ENCODE measurements at regions not wholly inside any gene's neighbourhood (a gene's known extent, or its start where the extent isn't known, plus 50 kb on each side); places are given as distances from the start of the nearest gene placed in this dataset.

DNA sequence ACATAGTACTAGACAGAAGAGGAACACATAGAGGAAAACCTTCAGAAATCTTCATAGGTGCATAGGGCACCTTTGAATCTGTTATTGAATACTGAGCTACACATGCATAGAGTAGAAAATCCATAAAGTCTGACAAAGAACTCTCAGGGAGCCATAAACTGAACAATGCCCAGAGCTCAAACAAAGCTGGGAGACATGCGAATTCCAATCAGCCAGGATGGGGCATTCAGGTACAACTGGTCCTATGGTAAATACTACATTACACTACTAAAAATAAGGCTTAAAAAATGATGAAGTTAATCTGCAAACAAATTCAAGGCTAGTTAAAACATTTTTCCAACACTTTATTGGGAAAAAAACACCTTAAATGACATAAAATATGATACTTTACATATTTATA, 259.7 kb downstream of the DIO2 start:
- Histone ChIP-seq H3K4me1 (replicated peaks) (no peaks in the 10 kb centered on the region), H3K4me3 (no peak overlapping the region), H3K27ac (peak overlapping the region in 1 of 2 donors; percentile 43), H3K36me3 (no peaks in the 10 kb centered on the region), H3K27me3 (replicated peaks; ENCODE audit: insufficient read depth) (no peaks in the 10 kb centered on the region), H3K9me3 (no peaks in the 10 kb centered on the region)
- TF ChIP-seq POLR2AphosphoS5 (IDR thresholded peaks at IDR 0.05) (peak; percentile 66), CTCF (IDR thresholded peaks at IDR 0.05) (no peak)
- DNase-seq (ENCODE audit: low spot score) = peak; percentile 62
- intact Hi-C loops (cut with DNase I) = no loop called here
- WGBS = 35% methylated on average over 1 of the region's 1 CpG

DNA sequence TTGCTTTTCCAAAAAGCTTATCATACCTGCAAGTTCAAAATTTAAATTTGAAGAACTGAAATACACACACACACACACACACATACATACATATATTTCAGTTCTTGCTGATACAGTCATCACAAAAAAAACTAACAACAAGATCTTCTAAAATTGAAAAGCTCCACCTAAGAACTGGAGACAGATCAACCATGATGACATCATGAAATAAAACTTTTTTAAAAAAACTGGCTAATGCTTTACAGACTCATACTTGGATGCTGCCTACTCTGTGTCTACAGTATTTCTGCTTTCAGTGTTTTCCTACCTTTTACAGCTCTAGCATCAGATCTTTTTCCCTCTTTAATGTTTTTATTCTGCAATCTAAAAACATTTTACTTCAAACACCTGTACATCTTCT, 261.4 kb downstream of the DIO2 start:
- TF ChIP-seq POLR2A (IDR thresholded peaks at IDR 0.05) (no peak), CTCF (IDR thresholded peaks at IDR 0.05) (no peak), POLR2AphosphoS5 (IDR thresholded peaks at IDR 0.05) (no peak)
- Histone ChIP-seq H3K36me3 (no peaks in the 10 kb centered on the region), H3K4me1 (replicated peaks) (no peaks in the 10 kb centered on the region), H3K27me3 (replicated peaks; ENCODE audit: insufficient read depth) (no peaks in the 10 kb centered on the region), H3K4me3 (no peak overlapping the region), H3K9me3 (no peaks in the 10 kb centered on the region), H3K27ac (peak overlapping the region in 1 of 2 donors; percentile 10)
- DNase-seq (ENCODE audit: low spot score) = no peak
- intact Hi-C loops (cut with DNase I) = no loop called here

DNA sequence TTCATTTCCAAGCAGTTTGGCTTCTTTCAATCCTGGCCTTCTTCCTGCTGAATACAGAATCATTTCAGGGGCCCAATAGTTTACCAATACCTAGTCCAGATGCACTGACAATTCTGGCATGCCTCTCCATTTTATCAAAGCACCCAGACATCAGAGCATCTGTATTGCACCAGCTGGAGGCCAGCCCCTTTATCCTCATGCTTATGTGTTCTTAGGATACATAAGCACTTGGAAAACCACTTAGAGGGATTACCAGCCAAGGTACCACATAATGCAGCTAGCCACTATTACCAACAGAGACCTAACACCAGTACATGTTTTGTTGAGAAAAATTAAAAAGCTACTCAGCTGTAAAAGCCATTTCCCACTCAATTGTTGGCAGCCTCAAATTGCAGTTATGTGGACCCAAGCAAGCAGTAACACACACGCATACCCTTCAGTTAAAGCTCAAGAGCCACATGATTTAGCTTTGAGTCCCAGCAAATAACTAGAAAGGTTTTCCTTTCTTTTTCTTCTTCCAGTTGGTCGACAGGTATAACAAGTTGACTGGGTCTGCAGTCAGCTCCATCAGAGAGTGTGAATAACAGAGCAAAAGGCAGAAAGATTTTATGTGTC, 263.8 kb downstream of the DIO2 start:
- Histone ChIP-seq H3K4me3 (no peak overlapping the region), H3K27me3 (replicated peaks; ENCODE audit: insufficient read depth) (no peaks in the 10 kb centered on the region), H3K4me1 (replicated peaks) (no peaks in the 10 kb centered on the region), H3K36me3 (no peaks in the 10 kb centered on the region), H3K27ac (no peak overlapping the region), H3K9me3 (no peaks in the 10 kb centered on the region)
- intact Hi-C loops (cut with DNase I) = no loop called here
- 39% methylated on average over 2 of the region's 2 CpGs for WGBS
- TF ChIP-seq POLR2AphosphoS5 (IDR thresholded peaks at IDR 0.05) (peak; percentile 7), CTCF (IDR thresholded peaks at IDR 0.05) (no peak)
- no peak for DNase-seq (ENCODE audit: low spot score)

DNA sequence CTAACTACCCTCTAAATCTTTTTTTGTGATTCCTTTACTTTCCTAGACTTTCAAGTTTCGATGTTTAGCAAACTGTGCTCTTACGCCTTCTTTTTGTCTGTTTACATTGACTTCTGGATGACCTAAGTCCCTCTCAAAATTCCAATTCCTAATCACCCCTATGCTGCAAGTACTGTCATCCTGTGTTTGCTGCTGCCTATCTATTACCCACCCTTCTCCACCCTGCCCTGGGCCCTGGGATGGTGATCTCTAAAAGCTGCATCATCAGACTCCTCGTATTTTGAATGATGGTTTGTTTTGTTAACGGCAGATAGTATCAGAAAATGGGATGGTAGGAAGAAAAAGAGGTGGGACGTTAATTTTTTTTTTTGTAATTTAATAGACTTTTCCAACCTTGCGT, 272.1 kb downstream of the DIO2 start:
- intact Hi-C loops (cut with DNase I) = no loop called here
- Histone ChIP-seq H3K4me3 (no peak overlapping the region), H3K27ac (no peak overlapping the region), H3K27me3 (replicated peaks; ENCODE audit: insufficient read depth) (no peaks in the 10 kb centered on the region), H3K36me3 (no peaks in the 10 kb centered on the region), H3K9me3 (no peaks in the 10 kb centered on the region), H3K4me1 (replicated peaks) (no peaks in the 10 kb centered on the region)
- no peak for DNase-seq (ENCODE audit: low spot score)
- WGBS = 57% methylated on average over 6 of the region's 6 CpGs
- TF ChIP-seq POLR2AphosphoS5 (IDR thresholded peaks at IDR 0.05) (no peak), CTCF (IDR thresholded peaks at IDR 0.05) (no peak)

GRCh38 chr14:79938185-79938584, 273.1 kb downstream of the DIO2 start:
- H3K9me3 ChIP-seq = no peaks in the 10 kb centered on the region
- 80% methylated on average over 3 of the region's 3 CpGs for WGBS
- H3K27ac ChIP-seq = no peak overlapping the region
- TF ChIP-seq CTCF (IDR thresholded peaks at IDR 0.05) (no peak), POLR2AphosphoS5 (IDR thresholded peaks at IDR 0.05) (no peak), POLR2A (IDR thresholded peaks at IDR 0.05) (no peak)
- no peaks in the 10 kb centered on the region for H3K4me1 ChIP-seq (replicated peaks)
- H3K4me3 ChIP-seq = no peak overlapping the region
- no peaks in the 10 kb centered on the region for H3K27me3 ChIP-seq (replicated peaks; ENCODE audit: insufficient read depth)
- no peaks in the 10 kb centered on the region for H3K36me3 ChIP-seq
- DNase-seq (ENCODE audit: low spot score) = no peak
- intact Hi-C loops (cut with DNase I) = no loop called here

Data from prostate gland (tissue), 2 donors.